Activated naive CD8-positive, alpha-beta T cell treated with anti-CD3 and anti-CD28 coated beads, Interleukin-2, amount 50 U/mL, for 24 hours (primary cell): ENCODE measurements at regions not wholly inside any gene's neighbourhood (a gene's known extent, or its start where the extent isn't known, plus 50 kb on each side); places are given as distances from the start of the nearest gene placed in this dataset.

Experiments used
- ATAC-seq: fragments of 150-1000 bp; cut with Tn5 transposase; one replicate; pipeline ENCODE4 v1.10.0; 2021
- DNase-seq: peaks from one replicate; pipeline ENCODE4 v3.0.0; 2021
- H3K27ac Mint-ChIP-seq: one replicate; pipeline ENCODE4 v1.8.0; 2021; ENCODE audit warnings: mild to moderate bottlenecking, mixed read lengths
- H3K27me3 Mint-ChIP-seq: one replicate; pipeline ENCODE4 v1.8.0; 2021; ENCODE audit warnings: mixed read lengths
- H3K36me3 Mint-ChIP-seq: one replicate; pipeline ENCODE4 v1.8.0; 2021; ENCODE audit warnings: low read depth, mixed read lengths
- H3K4me1 Mint-ChIP-seq: one replicate; pipeline ENCODE4 v1.8.0; 2021; ENCODE audit warnings: mixed read lengths
- H3K4me3 Mint-ChIP-seq: one replicate; pipeline ENCODE4 v1.8.0; 2021; ENCODE audit warnings: mild to moderate bottlenecking, moderate library complexity, mixed read lengths
- H3K9me3 Mint-ChIP-seq: one replicate; pipeline ENCODE4 v1.8.0; 2021; ENCODE audit warnings: mixed read lengths

GRCh38 chr2:52916981-52917380 is 850.6 kb upstream of the CHAC2 start:
- Mint-ChIP-seq H3K36me3 (no peaks in the 10 kb centered on the region), H3K27ac (no peak overlapping the region), H3K27me3 (no peaks in the 10 kb centered on the region), H3K4me3 (no peak overlapping the region), H3K9me3 (peaks cover 5% of the 10 kb centered on the region), H3K4me1 (no peaks in the 10 kb centered on the region)
- DNase-seq (no peak), ATAC-seq (no peak)

- no peaks in the 10 kb centered on the region for H3K4me1 Mint-ChIP-seq
- no peak for DNase-seq
- no peaks in the 10 kb centered on the region for H3K36me3 Mint-ChIP-seq
- ATAC-seq = no peak
- H3K27me3 Mint-ChIP-seq = no peaks in the 10 kb centered on the region
- H3K4me3 Mint-ChIP-seq = no peak overlapping the region
- peaks cover 8% of the 10 kb centered on the region for H3K9me3 Mint-ChIP-seq
- H3K27ac Mint-ChIP-seq = no peak overlapping the region
Measured at GRCh38 chr2:52904355-52904891, 863.2 kb upstream of the CHAC2 start.

- H3K4me1 Mint-ChIP-seq = no peaks in the 10 kb centered on the region
- H3K4me3 Mint-ChIP-seq = no peak overlapping the region
- no peak for ATAC-seq
- H3K27me3 Mint-ChIP-seq = no peaks in the 10 kb centered on the region
- peaks cover 24% of the 10 kb centered on the region for H3K9me3 Mint-ChIP-seq
- DNase-seq = no peak
- H3K27ac Mint-ChIP-seq = no peak overlapping the region
- no peaks in the 10 kb centered on the region for H3K36me3 Mint-ChIP-seq
Measured at GRCh38 chr2:52897511-52898044, 870.0 kb upstream of the CHAC2 start.

- no peak overlapping the region for H3K4me3 Mint-ChIP-seq
Measured at GRCh38 chr2:52895726-52896340, 871.8 kb upstream of the CHAC2 start.

GRCh38 chr2:52886556-52886955 is 881.0 kb upstream of the CHAC2 start:
- ATAC-seq (no peak), DNase-seq (no peak)
- H3K36me3 Mint-ChIP-seq = no peaks in the 10 kb centered on the region
- H3K9me3 Mint-ChIP-seq = peaks cover 7% of the 10 kb centered on the region
- H3K27ac Mint-ChIP-seq = no peak overlapping the region
- no peak overlapping the region for H3K4me3 Mint-ChIP-seq
- no peaks in the 10 kb centered on the region for H3K4me1 Mint-ChIP-seq
- H3K27me3 Mint-ChIP-seq = no peaks in the 10 kb centered on the region

More at GRCh38 chr2:52895726-52896340, 871.8 kb upstream of the CHAC2 start:
- no peak overlapping the region for H3K27ac Mint-ChIP-seq
- no peak for ATAC-seq
- H3K9me3 Mint-ChIP-seq = peaks cover 30% of the 10 kb centered on the region
- no peaks in the 10 kb centered on the region for H3K36me3 Mint-ChIP-seq
- no peaks in the 10 kb centered on the region for H3K4me1 Mint-ChIP-seq
- no peak for DNase-seq
- no peaks in the 10 kb centered on the region for H3K27me3 Mint-ChIP-seq

- Mint-ChIP-seq H3K4me3 (no peak overlapping the region), H3K36me3 (no peaks in the 10 kb centered on the region), H3K4me1 (no peaks in the 10 kb centered on the region), H3K27ac (no peak overlapping the region), H3K9me3 (peaks cover 3% of the 10 kb centered on the region), H3K27me3 (no peaks in the 10 kb centered on the region)
- no peak for DNase-seq
- ATAC-seq = no peak
Measured at GRCh38 chr2:52884761-52885352, 882.7 kb upstream of the CHAC2 start.

- Mint-ChIP-seq H3K4me1 (no peaks in the 10 kb centered on the region), H3K4me3 (no peak overlapping the region), H3K27me3 (no peaks in the 10 kb centered on the region), H3K27ac (no peak overlapping the region), H3K9me3 (no peaks in the 10 kb centered on the region), H3K36me3 (no peaks in the 10 kb centered on the region)
- no peak for ATAC-seq
- DNase-seq = no peak
Measured at GRCh38 chr2:52882974-52883373, 884.6 kb upstream of the CHAC2 start.

GRCh38 chr2:52881606-52882005 is 886.0 kb upstream of the CHAC2 start:
- Mint-ChIP-seq H3K4me3 (no peak overlapping the region), H3K36me3 (no peaks in the 10 kb centered on the region), H3K4me1 (no peaks in the 10 kb centered on the region), H3K9me3 (no peaks in the 10 kb centered on the region), H3K27ac (no peak overlapping the region), H3K27me3 (no peaks in the 10 kb centered on the region)
- DNase-seq = no peak
- ATAC-seq = no peak

GRCh38 chr2:52880872-52881271 is 886.7 kb upstream of the CHAC2 start:
- Mint-ChIP-seq H3K4me3 (no peak overlapping the region), H3K36me3 (no peaks in the 10 kb centered on the region), H3K9me3 (no peaks in the 10 kb centered on the region), H3K27ac (no peak overlapping the region), H3K4me1 (no peaks in the 10 kb centered on the region), H3K27me3 (no peaks in the 10 kb centered on the region)
- ATAC-seq = no peak
- DNase-seq = no peak

GRCh38 chr2:52879561-52879960 is 888.0 kb upstream of the CHAC2 start:
- ATAC-seq = no peak
- DNase-seq = no peak
- no peaks in the 10 kb centered on the region for H3K27me3 Mint-ChIP-seq
- no peak overlapping the region for H3K4me3 Mint-ChIP-seq
- H3K27ac Mint-ChIP-seq = no peak overlapping the region
- H3K4me1 Mint-ChIP-seq = no peaks in the 10 kb centered on the region
- H3K9me3 Mint-ChIP-seq = no peaks in the 10 kb centered on the region
- H3K36me3 Mint-ChIP-seq = no peaks in the 10 kb centered on the region

- ATAC-seq = no peak
- H3K27me3 Mint-ChIP-seq = no peaks in the 10 kb centered on the region
- DNase-seq = no peak
Measured at GRCh38 chr2:52877703-52878102, 889.9 kb upstream of the CHAC2 start.

GRCh38 chr2:52874466-52875106 is 893.0 kb upstream of the CHAC2 start:
- ATAC-seq (no peak), DNase-seq (no peak)
- H3K4me3 Mint-ChIP-seq = no peak overlapping the region
- H3K9me3 Mint-ChIP-seq = no peaks in the 10 kb centered on the region
- no peak overlapping the region for H3K27ac Mint-ChIP-seq
- no peaks in the 10 kb centered on the region for H3K4me1 Mint-ChIP-seq
- H3K27me3 Mint-ChIP-seq = no peaks in the 10 kb centered on the region
- H3K36me3 Mint-ChIP-seq = no peaks in the 10 kb centered on the region

More at GRCh38 chr2:52877703-52878102, 889.9 kb upstream of the CHAC2 start:
- Mint-ChIP-seq H3K36me3 (no peaks in the 10 kb centered on the region), H3K4me1 (no peaks in the 10 kb centered on the region), H3K4me3 (no peak overlapping the region), H3K9me3 (no peaks in the 10 kb centered on the region), H3K27ac (no peak overlapping the region)

GRCh38 chr2:52862801-52863200 is 904.8 kb upstream of the CHAC2 start:
- DNase-seq = no peak
- Mint-ChIP-seq H3K27me3 (no peaks in the 10 kb centered on the region), H3K36me3 (no peaks in the 10 kb centered on the region), H3K9me3 (peaks cover 5% of the 10 kb centered on the region), H3K27ac (no peak overlapping the region), H3K4me1 (no peaks in the 10 kb centered on the region), H3K4me3 (no peak overlapping the region)
- ATAC-seq = no peak

- ATAC-seq (no peak), DNase-seq (no peak)
- Mint-ChIP-seq H3K27ac (no peak overlapping the region), H3K4me1 (no peaks in the 10 kb centered on the region), H3K27me3 (no peaks in the 10 kb centered on the region), H3K36me3 (no peaks in the 10 kb centered on the region), H3K4me3 (no peak overlapping the region), H3K9me3 (peaks cover 7% of the 10 kb centered on the region)
Measured at GRCh38 chr2:52861596-52861995, 906.0 kb upstream of the CHAC2 start.

- DNase-seq (no peak), ATAC-seq (no peak)
- Mint-ChIP-seq H3K36me3 (no peaks in the 10 kb centered on the region), H3K4me3 (no peak overlapping the region), H3K4me1 (no peaks in the 10 kb centered on the region), H3K27ac (no peak overlapping the region), H3K27me3 (no peaks in the 10 kb centered on the region), H3K9me3 (peaks cover 12% of the 10 kb centered on the region)
Measured at GRCh38 chr2:52859065-52859464, 908.5 kb upstream of the CHAC2 start.
